ENCODE measurements at regions not wholly inside any gene's neighbourhood (a gene's known extent, or its start where the extent isn't known, plus 50 kb on each side); places are given as distances from the start of the nearest gene placed in this dataset.
"Not testable (repeated sequence)": the region's sequence is repeated elsewhere in the genome, so short reads cannot be mapped to it uniquely, and the experiment has no call there.

GRCh38 chr2:107751936-107752335 lies 74.8 kb upstream of the RGPD4 start:
- in situ Hi-C loops (cut with HindIII; ENCODE audit: low sequenced_read_pairs) = no loop called here
- TF ChIP-seq CTCF (IDR thresholded peaks at IDR 0.05; ENCODE audit: low read depth, low read length, missing control alignments) = no peak
- no peak for DNase-seq (ENCODE audit: low read depth)
- H3K4me3 ChIP-seq (ENCODE audit: low read depth, low read length) = no peak overlapping the region

- in situ Hi-C loops (cut with HindIII; ENCODE audit: low sequenced_read_pairs); H3K4me3 ChIP-seq (ENCODE audit: low read depth, low read length); DNase-seq (ENCODE audit: low read depth): not testable (repeated sequence)
Observed at GRCh38 chr2:107753806-107754205, 72.9 kb upstream of the RGPD4 start.

- in situ Hi-C loops (cut with HindIII; ENCODE audit: low sequenced_read_pairs) = no loop called here
- H3K4me3 ChIP-seq (ENCODE audit: low read depth, low read length) = no peak overlapping the region
- TF ChIP-seq CTCF (IDR thresholded peaks at IDR 0.05; ENCODE audit: low read depth, low read length, missing control alignments) = no peak
- no peak for DNase-seq (ENCODE audit: low read depth)
Observed at GRCh38 chr2:107757223-107757622, 69.5 kb upstream of the RGPD4 start.

GRCh38 chr2:107760620-107761364 lies 65.9 kb upstream of the RGPD4 start:
- no peak overlapping the region for H3K4me3 ChIP-seq (ENCODE audit: low read depth, low read length)
- no peak for DNase-seq (ENCODE audit: low read depth)
- in situ Hi-C loops (cut with HindIII; ENCODE audit: low sequenced_read_pairs) = no loop called here
- no peak for TF ChIP-seq CTCF (IDR thresholded peaks at IDR 0.05; ENCODE audit: low read depth, low read length, missing control alignments)

GRCh38 chr2:107772353-107772752 lies 54.3 kb upstream of the RGPD4 start:
- in situ Hi-C loops (cut with HindIII; ENCODE audit: low sequenced_read_pairs) = no loop called here
- no peak for DNase-seq (ENCODE audit: low read depth)
- TF ChIP-seq CTCF (IDR thresholded peaks at IDR 0.05; ENCODE audit: low read depth, low read length, missing control alignments) = no peak
- no peak overlapping the region for H3K4me3 ChIP-seq (ENCODE audit: low read depth, low read length)

- no peak for DNase-seq (ENCODE audit: low read depth)
Observed at GRCh38 chr2:107775211-107775610, 51.5 kb upstream of the RGPD4 start.

More at GRCh38 chr2:107775211-107775610, 51.5 kb upstream of the RGPD4 start:
- H3K4me3 ChIP-seq (ENCODE audit: low read depth, low read length) = no peak overlapping the region
- in situ Hi-C loops (cut with HindIII; ENCODE audit: low sequenced_read_pairs) = no loop called here
- no peak for TF ChIP-seq CTCF (IDR thresholded peaks at IDR 0.05; ENCODE audit: low read depth, low read length, missing control alignments)

Measured in astrocyte of the cerebellum (primary cell).